ENCODE measurements at regions not wholly inside any gene's neighbourhood (a gene's known extent, or its start where the extent isn't known, plus 50 kb on each side); places are given as distances from the start of the nearest gene placed in this dataset.

DNA sequence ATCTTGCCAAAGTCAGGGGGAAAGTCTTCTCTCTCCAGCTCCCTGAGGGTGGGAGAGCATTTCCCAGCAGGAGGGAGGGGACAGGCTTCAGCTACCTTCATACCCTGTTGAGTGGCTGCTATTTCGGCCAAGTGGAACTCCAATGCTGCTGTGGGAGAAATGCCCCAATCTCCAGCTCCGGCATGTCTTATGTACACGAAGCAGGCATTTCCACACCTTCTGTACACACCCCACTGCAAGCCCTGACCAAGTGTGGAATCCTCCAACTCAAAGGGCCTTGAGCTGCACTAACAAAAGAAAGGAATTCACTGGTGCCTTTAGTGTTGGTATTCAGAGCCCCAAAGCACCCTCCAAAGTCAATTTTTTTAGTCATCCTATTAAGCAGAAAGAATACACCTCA is 313.6 kb upstream of the NT5E start:
- TF ChIP-seq EZH2 (IDR thresholded peaks at IDR 0.05) (no peak), POLR2AphosphoS5 (IDR thresholded peaks at IDR 0.05; ENCODE audit: borderline replicate concordance, low read depth, low read length) (no peak)
